NCI-H774 (cell line): ENCODE measurements at regions not wholly inside any gene's neighbourhood (a gene's known extent, or its start where the extent isn't known, plus 50 kb on each side); places are given as distances from the start of the nearest gene placed in this dataset.
"Not testable (repeated sequence)": the region's sequence is repeated elsewhere in the genome, so short reads cannot be mapped to it uniquely, and the experiment has no call there.

Experiments used
- DNase-seq: peaks from one replicate; lab custom pipeline; 2025; lab: John Stamatoyannopoulos, UW

DNA sequence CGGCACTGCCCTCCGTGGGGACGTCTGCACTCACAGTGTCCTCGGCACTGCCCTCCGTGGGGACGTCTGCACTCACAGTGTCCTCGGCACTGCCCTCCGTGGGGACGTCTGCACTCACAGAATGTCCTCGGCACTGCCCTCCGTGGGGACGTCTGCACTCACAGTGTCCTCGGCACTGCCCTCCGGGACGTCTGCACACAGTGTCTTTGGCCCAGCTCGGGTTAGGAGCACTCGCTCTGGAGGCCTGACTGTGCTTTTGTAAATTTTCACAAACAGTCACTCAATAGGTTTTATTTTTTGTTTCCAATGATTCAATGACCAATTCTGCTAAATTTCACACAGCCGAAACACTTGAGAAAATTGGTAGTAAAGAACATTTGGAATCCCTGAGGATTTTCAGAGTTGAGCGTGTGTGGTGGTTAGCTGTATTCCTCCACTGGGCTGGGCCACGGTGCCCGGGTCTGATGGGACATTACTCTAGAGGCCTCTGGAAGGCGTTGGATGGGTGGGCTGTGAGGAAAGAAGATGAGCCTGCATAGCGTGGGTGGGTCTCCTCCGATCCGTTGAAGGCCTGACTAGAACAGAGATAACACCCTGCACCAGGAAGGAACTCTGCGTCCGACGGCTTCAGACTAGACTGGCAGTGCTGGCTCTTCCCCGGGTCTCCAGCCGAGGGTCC is 134.8 kb downstream of the RTP5 start:
- DNase-seq, result no peak

DNA sequence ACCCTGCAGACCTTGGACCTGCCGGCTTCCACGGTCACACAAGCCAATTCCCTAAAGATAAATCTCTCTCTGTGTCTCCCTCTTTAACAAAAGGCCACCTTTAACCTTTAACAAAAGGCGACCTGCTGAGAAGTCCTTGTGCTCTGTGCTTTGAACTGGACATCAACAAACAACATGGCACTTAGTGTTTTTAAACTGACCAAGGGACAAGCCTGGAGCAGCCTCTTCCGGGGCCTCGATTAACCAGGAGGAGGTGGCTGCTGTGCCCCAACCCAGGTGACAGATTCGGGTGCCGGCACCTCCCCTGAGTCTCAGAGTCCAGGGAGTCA is 135.3 kb downstream of the RTP5 start:
- DNase-seq, result no peak

DNA sequence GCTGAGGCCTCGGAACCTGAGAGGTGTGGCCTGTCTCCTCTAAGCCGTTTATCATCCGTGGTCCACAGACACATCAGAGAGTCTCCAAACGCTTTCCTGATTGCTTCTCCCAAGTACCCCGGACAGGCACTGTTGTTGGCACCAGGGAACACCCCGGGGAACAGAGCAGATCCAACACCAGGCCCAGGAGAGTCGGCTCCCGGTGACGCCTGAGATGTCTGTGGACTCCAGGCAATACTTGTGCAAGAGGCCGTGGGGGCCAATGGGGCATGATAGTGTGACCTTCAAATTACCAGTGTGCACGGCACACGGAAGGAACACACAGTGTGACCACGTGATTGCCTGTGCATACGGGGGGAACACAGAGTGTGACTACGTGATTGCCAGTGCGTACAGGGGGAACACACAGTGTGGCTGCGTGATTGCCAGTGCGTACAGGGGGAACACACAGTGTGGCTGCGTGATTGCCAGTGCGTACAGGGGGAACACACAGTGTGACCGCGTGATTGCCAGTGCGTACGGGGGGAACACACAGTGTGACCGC is 136.6 kb downstream of the RTP5 start:
- DNase-seq, result not testable (repeated sequence)

DNA sequence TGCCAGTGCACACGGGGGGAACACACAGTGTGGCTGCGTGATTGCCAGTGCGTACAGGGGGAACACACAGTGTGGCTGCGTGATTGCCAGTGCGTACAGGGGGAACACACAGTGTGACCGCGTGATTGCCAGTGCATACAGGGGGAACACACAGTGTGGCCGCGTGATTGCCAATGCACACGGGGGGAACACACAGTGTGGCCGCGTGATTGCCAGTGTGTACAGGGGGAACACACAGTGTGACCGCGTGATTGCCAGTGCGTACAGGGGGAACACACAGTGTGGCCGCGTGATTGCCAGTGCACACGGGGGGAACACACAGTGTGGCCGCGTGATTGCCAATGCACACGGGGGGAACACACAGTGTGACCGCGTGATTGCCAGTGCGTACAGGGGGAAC is 139.4 kb downstream of the RTP5 start:
- DNase-seq, result not testable (repeated sequence)

DNA sequence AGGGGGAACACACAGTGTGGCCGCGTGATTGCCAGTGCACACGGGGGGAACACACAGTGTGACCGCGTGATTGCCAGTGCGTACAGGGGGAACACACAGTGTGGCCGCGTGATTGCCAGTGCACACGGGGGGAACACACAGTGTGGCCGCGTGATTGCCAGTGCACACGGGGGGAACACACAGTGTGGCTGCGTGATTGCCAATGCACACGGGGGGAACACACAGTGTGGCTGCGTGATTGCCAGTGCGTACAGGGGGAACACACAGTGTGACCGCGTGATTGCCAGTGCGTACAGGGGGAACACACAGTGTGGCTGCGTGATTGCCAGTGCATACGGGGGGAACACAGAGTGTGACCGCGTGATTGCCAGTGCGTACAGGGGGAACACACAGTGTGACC is 140.3 kb downstream of the RTP5 start:
- not testable (repeated sequence) for DNase-seq

DNA sequence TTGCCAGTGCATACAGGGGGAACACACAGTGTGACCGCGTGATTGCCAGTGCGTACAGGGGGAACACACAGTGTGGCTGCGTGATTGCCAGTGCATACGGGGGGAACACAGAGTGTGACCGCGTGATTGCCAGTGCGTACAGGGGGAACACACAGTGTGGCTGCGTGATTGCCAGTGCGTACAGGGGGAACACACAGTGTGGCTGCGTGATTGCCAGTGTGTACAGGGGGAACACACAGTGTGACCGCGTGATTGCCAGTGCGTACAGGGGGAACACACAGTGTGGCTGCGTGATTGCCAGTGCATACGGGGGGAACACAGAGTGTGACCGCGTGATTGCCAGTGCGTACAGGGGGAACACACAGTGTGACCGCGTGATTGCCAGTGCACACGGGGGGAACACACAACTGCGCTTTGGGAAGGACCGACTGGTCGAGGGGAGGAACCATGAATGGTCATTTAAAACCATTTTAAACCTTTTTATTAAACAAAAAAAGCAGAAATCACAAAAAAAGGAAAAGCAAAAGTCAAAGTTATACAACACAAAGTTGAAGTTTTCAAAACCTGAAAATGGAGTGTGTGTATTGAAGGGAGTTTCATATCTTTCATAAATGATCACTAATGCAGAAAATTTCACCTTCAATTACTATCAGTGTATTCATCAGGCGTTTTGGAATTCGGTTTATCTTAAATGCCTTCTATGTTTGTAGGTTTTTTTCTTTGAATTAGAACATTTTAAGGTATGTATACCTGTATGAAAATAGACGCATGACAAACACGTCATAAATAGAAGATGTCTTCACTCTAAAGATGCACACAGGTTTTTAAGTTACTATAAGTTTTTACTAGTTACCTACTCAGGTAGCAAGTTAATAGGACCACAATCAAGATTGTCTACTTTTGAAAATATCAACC is 141.0 kb downstream of the RTP5 start:
- not testable (repeated sequence) for DNase-seq

DNA sequence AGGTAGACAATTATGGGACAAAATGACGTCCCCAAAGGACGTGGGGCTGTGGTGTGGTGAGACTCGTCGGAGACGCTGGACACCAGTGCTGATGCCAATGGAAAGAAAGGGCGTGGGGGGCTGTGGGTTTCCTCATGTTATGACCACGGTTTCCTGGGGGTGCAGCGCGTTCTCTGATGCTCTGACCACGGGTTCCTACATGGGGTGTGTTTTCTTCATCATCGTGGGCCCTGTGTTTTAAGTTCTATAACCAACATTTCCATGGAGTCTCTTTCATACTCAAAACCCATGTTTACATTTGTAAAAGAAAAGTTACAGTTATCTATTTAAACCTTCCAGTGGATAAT is 141.6 kb downstream of the RTP5 start:
- DNase-seq, result no peak

DNA sequence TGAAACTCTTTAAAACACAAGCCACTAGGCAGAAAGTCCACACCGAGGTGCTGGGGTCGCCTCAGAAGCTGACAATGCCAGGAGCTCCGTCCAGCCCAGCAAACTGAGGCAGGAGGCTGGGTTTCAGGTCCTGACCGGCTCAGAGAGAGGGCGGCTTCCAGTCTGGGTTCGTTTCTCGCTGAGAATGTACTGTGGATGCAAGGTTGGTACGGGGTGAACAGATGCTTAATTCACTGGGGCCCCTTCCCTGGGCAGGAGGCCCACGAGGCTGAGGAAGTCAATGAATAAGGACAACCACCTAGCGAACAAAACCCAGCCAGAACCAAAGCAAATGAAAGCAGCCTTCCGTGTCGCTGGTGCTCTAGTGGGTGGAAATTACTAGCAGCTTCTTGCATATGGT is 142.0 kb downstream of the RTP5 start:
- DNase-seq, result no peak

DNA sequence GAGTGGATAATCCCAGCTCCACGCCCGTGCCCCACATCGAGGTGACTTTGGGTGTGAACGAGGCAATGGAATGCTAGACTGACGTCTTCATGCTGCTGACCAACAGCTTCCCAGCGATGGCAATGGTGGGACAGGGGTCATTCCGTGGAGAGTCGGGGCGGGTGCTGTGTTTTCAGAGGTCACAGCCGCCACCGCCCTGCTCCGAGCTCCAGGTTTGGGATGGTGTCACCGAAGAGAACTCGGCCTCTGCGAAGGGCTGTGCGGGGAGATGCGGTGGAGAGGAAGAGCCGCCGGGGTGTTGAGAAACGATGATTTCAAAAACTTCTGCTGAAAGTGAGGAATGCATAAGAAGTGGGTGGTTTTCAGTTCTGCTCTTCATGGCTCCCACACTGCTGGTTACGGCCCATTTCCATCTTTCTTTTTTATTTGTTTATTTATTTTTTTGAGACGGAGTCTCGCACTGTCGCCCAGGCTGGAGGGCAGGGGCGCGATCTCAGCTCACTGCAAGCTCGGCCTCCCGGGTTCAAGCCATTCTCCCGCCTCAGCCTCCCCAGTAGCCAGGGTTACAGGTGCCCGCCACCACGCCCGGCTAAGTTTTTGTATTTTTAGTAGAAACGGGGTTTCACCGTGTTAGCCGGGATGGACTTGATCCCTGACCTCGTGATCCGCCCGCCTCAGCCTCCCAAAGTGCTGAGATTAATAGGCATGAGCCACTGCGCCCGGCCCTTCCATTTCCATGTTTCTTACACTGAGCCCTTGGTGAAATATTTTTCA is 142.6 kb downstream of the RTP5 start:
- no peak for DNase-seq

DNA sequence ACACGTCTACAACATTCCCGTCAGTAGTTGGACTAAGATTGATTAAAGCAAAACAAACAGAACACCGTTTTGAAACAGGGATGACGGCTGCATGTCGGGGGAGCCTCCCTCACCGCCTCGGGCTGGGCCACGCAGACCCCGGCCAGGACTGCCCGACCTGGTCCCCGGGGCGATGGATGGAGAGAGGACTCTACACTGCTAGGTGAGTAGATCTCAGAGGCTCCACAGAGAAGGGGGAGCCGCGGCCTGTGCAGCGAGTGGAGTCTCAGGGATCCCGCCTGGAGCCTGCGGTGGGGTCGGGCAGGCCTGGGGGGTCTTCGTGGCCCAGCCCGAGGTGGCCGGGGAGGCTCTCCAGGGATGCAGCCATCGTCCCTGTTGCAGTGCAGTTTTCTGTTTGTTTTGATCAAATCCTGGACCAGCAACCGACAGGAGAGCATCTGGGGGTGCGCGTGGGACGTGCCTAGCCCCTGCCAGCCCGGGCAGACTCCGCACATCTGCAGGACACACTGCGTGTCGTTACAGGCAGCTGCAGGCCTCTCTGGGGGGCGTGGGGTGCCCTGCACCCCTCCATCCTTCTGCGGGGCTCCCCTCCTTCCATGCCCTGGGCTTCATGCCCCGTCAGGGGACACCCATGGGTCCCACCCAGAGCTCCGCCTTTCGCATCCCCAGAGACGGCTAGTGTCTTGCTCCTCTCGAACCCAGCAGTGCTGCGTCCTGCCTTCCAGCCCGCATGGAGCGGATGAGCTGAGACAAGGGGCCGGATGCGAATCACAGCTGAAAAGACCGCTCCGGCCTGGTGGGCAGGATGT is 143.6 kb downstream of the RTP5 start:
- no peak for DNase-seq

DNA sequence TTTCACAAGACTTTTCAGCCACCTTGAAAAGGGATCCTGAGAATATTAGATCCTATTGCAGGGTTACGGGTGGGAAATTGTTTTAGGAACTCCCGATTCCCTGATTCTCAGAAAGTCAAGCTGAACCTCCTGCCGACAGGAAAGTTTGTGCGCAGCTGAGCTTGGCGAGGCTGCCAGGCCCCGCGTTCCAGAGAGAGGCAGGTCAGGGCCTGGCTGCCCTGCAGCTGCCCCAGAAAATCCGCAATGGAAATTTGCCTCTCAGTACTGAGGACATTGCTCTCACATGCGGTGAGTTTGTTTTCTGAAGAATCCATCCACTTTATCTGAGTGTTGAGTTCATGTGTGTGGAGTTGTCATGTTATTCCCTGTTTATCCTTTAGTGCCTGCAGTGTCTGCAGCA is 144.2 kb downstream of the RTP5 start:
- DNase-seq, result no peak

DNA sequence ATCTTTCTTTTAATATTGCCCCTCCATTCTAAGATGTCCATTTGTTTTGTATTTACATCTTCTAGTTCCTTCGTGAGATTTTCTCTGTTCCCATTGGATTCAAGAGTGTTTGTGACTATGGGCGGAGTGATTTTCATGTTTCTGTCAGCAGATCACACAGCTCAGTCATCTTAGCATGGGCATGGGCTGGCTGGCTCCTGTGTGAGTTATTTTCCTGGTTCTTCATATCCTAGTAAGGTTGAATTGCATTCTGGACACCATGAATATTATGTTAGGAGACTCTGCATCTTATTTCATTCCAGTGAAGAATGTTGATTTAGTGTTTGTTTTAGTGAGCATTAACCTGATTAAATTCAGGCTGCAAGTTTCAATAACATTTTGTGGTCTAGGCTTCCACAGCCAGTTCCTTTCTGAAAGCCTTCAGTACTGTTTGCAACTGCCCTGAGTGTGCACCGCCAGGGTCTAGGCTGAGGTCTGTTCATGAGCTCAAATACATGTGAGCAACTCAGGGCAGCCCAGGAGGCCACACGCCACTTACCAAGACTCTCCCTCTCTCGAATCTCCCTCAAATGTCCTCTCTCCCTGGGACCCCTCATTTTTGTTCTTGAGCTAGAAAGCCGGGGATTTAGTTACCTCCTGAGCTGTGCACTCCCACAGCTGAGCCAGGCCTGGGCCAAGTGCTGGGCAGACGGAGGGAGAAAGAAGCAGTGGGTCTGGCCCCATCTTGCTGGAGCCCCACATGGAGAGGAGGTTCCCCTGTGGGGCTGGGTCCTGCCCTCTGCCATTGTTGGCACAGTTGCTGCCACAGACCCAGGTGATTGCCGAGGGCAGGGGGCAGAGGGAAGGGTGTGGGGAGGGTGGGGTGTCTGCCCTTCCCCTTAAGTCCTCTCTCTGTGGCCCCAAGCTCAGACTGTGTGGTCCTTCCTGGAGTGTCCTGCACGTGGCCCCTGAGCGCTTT is 145.9 kb downstream of the RTP5 start:
- DNase-seq, result no peak

DNA sequence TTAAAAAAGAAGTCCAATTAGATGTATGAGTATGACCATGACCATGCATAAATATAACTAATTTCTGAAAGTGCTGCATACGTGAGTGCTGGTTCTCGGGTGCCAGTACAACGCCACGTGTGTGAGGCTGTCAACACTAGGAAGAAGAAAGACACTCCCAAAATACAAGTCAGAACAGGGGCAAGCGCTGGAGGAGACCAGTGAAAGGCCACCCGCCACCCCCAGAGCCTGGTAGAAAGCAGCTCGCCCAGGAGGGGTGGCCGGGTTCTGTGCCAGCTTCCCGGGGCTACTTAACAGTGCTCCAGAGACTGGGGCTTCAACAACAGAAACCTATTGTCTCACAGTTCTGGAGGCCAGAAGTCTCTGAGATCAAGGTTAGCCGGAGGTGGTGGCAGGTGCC is 147.6 kb downstream of the RTP5 start:
- DNase-seq, result no peak

DNA sequence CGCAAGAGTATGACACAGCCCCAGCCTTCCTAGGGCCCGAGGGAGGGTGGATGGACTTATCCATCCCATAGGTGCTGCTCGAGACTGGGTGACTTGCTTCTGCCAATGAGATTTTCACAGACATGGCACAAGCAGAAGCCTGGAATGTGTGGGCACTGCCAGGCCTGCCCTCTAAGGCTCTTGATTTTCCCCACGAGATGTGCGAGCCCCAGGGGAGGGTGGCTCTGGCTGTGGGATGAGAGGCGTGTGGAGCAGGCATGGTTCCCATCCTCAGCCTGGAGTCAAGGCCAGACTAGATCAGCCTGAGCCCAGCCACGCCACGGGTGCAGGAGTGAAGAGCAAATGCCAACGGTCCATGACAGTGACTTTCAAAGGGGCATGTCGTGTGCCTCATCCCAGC is 148.9 kb downstream of the RTP5 start:
- DNase-seq, result not testable (repeated sequence)

DNA sequence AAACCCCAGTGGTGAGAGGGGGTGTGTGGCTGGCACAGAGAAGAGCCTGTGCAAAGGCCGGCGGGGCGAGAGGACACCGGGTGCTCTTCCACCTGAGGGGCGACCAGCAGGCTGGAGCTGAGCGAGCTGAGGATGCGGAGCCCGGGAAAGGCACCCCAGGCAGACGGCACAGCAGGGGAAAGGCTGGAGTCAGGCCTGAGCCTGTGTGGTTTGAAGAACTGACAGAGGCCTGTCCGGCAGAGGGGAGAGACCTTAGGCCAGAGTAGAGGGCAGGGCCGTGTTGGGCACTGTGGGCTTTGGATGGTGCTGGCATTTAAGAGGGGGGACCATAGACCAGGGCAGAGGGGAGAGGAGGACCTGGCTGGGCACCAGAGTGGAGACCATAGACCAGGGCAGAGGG is 149.8 kb downstream of the RTP5 start:
- no peak for DNase-seq

DNA sequence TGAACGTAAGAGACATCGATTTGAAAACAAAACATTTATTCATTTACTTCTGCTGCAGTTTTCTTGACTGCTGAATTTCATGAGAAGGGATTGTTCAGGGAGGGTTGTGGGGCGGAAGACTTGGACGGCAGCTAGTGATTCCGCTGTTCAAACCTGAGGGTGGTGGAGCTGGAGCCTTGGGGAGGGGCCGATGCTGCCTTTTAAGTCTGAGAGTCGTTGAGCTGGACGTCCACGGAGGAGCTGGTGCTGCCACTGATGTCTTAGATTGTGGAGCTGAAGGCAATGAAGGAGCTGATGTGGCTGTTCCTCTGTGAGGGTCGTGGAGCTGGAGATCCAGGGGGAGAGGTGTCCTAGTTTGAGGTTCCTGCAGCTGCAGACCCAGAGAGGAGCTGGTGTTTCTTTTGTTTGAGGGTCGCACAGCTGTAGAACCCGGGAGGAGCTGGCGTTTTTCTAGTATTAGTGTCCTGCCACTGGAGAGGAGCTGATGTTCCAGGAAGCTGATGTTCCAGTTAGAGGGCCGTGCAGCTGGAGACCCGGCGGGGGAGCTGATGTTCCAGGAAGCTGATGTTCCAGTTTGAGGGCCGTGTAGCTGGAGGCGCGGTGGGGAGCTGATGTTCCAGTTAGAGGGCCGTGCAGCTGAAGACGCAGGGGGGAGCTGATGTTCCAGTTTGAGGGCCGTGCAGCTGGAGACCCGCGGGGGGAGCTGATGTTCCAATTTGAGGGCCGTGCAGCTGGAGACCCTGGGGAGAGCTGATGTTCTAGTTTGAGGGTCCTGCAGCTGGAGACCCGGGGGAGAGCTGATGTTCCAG is 150.9 kb downstream of the RTP5 start:
- no peak for DNase-seq

DNA sequence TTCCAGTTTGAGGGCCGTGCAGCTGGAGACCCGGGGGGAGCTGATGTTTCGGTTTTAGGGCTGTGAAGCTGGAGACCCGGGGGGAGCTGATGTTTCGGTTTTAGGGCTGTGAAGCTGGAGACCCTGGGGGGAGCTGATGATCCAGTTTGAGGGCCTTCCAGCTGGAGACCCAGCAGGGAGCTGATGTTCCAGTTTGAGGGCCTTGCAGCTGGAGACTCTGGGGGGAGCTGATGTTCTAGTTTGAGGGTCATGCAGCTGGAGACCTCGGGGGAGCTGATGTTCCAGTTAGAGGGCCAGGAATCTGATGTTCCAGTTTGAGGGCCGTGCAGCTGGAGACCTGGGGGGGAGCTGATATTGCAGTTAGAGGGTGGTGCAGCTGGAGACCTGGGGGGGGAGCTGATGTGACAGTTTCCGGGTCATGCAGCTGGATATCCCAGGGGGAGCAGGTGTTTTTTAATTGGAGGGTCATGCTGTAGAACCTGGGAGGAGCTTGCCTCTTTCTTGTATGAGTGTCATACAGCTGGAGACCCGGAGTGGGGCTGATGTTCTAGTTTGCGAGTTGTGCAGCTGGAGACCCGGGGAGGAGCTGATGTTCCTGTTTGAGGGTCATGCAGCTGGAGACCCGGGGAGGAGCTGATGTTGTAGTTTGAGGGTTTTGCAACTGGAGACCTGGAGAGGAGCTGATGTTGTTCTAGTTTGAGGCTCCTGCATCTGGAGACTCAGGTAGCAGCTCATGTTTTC is 153.2 kb downstream of the RTP5 start:
- no peak for DNase-seq

DNA sequence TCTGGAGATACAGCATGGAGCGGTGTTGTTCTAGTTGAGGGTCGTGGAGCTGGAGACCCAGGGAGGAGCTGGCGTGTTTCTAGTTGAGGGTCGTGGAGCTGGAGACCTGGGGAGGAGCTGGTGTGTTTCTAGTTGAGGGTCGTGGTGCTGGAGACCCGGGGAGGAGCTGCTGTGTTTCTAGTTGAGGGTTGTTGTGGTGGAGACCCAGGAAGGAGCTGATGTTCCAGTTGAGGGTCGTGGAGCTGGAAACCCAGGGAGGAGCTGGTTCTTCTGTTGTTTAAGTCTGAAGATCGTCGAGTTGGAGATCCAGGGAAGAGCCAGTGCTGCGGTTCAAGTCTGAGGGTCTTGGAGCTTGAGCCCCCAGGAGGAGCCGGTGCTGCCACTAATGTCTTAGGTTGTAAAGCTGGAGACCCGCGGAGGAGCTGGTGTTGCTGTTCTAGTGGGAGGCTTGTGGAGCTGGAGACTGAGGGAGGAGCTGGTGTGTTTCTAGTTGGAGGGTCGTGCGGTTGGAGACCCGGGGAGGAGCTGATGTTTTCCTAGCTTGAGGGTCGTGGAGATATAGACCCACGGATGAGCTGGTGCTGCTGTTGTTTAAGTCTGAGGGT is 155.3 kb downstream of the RTP5 start:
- no peak for DNase-seq
